ENCODE measurements at regions not wholly inside any gene's neighbourhood (a gene's known extent, or its start where the extent isn't known, plus 50 kb on each side); places are given as distances from the start of the nearest gene placed in this dataset.

GRCh38 chr5:68465934-68466551 lies 250.5 kb downstream of the PIK3R1 start:
- TF ChIP-seq CTCF (conservative IDR thresholded peaks at IDR 0.05; ENCODE audit: low read length) (no peak), EZH2phosphoT487 (IDR thresholded peaks at IDR 0.05; ENCODE audit: borderline replicate concordance, low read depth, low read length) (no peak)
